ENCODE measurements at regions not wholly inside any gene's neighbourhood (a gene's known extent, or its start where the extent isn't known, plus 50 kb on each side); places are given as distances from the start of the nearest gene placed in this dataset.

- Histone ChIP-seq H4K91ac (ENCODE audit: low read depth, low read length) (no peak overlapping the region), H3K4me2 (ENCODE audit: low read length) (no peak overlapping the region), H2AFZ (ENCODE audit: insufficient read depth, low read length, poor library complexity) (no peak overlapping the region), H3K4ac (ENCODE audit: low read depth, low read length) (no peak overlapping the region), H4K8ac (ENCODE audit: low read depth, low read length) (no peak overlapping the region), H2BK5ac (ENCODE audit: low read depth, low read length, poor library complexity) (peak overlapping the region; percentile 46), H2BK120ac (ENCODE audit: insufficient read depth, low read length, poor library complexity) (peak overlapping the region; percentile 77), H3K27ac (ENCODE audit: low read depth, low read length) (no peak overlapping the region), H3K79me1 (ENCODE audit: low read length) (peaks cover 18% of the 10 kb centered on the region), H3K4me3 (ENCODE audit: low read depth, low read length) (no peak overlapping the region), H2BK12ac (ENCODE audit: low read length) (peak overlapping the region; percentile 90), H2AK5ac (ENCODE audit: low read length) (no peak overlapping the region), H3K27me3 (ENCODE audit: insufficient read depth, low read length) (no peaks in the 10 kb centered on the region), H3K9ac (ENCODE audit: low read length) (no peak overlapping the region), H3K14ac (ENCODE audit: low read length) (no peak overlapping the region), H3K79me2 (ENCODE audit: control insufficient read depth, insufficient read depth, low read length, poor library complexity) (peaks cover 5% of the 10 kb centered on the region), H3K18ac (ENCODE audit: low read length) (no peak overlapping the region), H3K23ac (ENCODE audit: low read length) (peak overlapping the region; percentile 95), H4K12ac (ENCODE audit: low read depth, low read length) (no peak overlapping the region), H3K9me3 (ENCODE audit: insufficient read depth, low read depth, low read length) (no peaks in the 10 kb centered on the region), H3K4me1 (ENCODE audit: control insufficient read depth in 1 of 2, insufficient read depth in 2 of 2, low read length in 2 of 2) (peaks cover 5 to 21% of the 10 kb centered on the region in 2 experiments), H3K36me3 (ENCODE audit: control insufficient read depth in 1 of 2, insufficient read depth in 2 of 2, low read length in 2 of 2) (no peaks in the 10 kb centered on the region)
- DNase-seq, result no peak
These were observed 114.7 kb downstream of the SOX4 start for GRCh38 chr6:21708320-21708580.

GRCh38 chr6:21710216-21710615, 116.7 kb downstream of the SOX4 start:
- peak overlapping the region; percentile 54 for H3K9ac ChIP-seq (ENCODE audit: low read length)
- peak overlapping the region; percentile 73 for H2BK5ac ChIP-seq (ENCODE audit: low read depth, low read length, poor library complexity)
- no peak overlapping the region for H3K23ac ChIP-seq (ENCODE audit: low read length)
- peak overlapping the region; percentile 48 for H4K8ac ChIP-seq (ENCODE audit: low read depth, low read length)
- H3K4me2 ChIP-seq (ENCODE audit: low read length), result peak overlapping the region; percentile 16
- no peak overlapping the region for H4K12ac ChIP-seq (ENCODE audit: low read depth, low read length)
- no peaks in the 10 kb centered on the region for H3K27me3 ChIP-seq (ENCODE audit: insufficient read depth, low read length)
- peak overlapping the region; percentile 40 for H3K18ac ChIP-seq (ENCODE audit: low read length)
- peak overlapping the region; percentile 98 for H3K27ac ChIP-seq (ENCODE audit: low read depth, low read length)
- H3K9me3 ChIP-seq (ENCODE audit: insufficient read depth, low read depth, low read length), result no peaks in the 10 kb centered on the region
- peaks cover 21% of the 10 kb centered on the region for H3K79me1 ChIP-seq (ENCODE audit: low read length)
- DNase-seq, result peak in 1 of 2 donors; percentile 20
- no peaks in the 10 kb centered on the region for H3K36me3 ChIP-seq (ENCODE audit: control insufficient read depth in 1 of 2, insufficient read depth in 2 of 2, low read length in 2 of 2)
- H2AFZ ChIP-seq (ENCODE audit: insufficient read depth, low read length, poor library complexity), result no peak overlapping the region
- H2AK5ac ChIP-seq (ENCODE audit: low read length), result peak overlapping the region; percentile 46
- peaks cover 5 to 21% of the 10 kb centered on the region in 2 experiments for H3K4me1 ChIP-seq (ENCODE audit: control insufficient read depth in 1 of 2, insufficient read depth in 2 of 2, low read length in 2 of 2)
- H2BK12ac ChIP-seq (ENCODE audit: low read length), result peak overlapping the region; percentile 76
- H3K4ac ChIP-seq (ENCODE audit: low read depth, low read length), result peak overlapping the region; percentile 35
- peaks cover 5% of the 10 kb centered on the region for H3K79me2 ChIP-seq (ENCODE audit: control insufficient read depth, insufficient read depth, low read length, poor library complexity)
- peak overlapping the region; percentile 91 for H4K91ac ChIP-seq (ENCODE audit: low read depth, low read length)
- no peak overlapping the region for H3K4me3 ChIP-seq (ENCODE audit: low read depth, low read length)
- H3K14ac ChIP-seq (ENCODE audit: low read length), result peak overlapping the region; percentile 87
- WGBS (ENCODE audit: extremely low coverage, insufficient coverage, insufficient read length), result no CpG with 5 or more reads among the region's 1 CpG
- peak overlapping the region; percentile 88 for H2BK120ac ChIP-seq (ENCODE audit: insufficient read depth, low read length, poor library complexity)

GRCh38 chr6:21710908-21711627, 117.5 kb downstream of the SOX4 start:
- H3K9ac ChIP-seq (ENCODE audit: low read length), result no peak overlapping the region
- no peaks in the 10 kb centered on the region for H3K9me3 ChIP-seq (ENCODE audit: insufficient read depth, low read depth, low read length)
- no peaks in the 10 kb centered on the region for H3K36me3 ChIP-seq (ENCODE audit: control insufficient read depth in 1 of 2, insufficient read depth in 2 of 2, low read length in 2 of 2)
- peak overlapping the region; percentile 98 for H3K27ac ChIP-seq (ENCODE audit: low read depth, low read length)
- DNase-seq, result peak; percentile 73 to 88
- peaks cover 23% of the 10 kb centered on the region for H3K79me1 ChIP-seq (ENCODE audit: low read length)
- no peak overlapping the region for H4K8ac ChIP-seq (ENCODE audit: low read depth, low read length)
- no peaks in the 10 kb centered on the region for H3K27me3 ChIP-seq (ENCODE audit: insufficient read depth, low read length)
- H3K4me1 ChIP-seq (ENCODE audit: control insufficient read depth in 1 of 2, insufficient read depth in 2 of 2, low read length in 2 of 2), result peaks cover 7 to 21% of the 10 kb centered on the region in 2 experiments
- no peak overlapping the region for H3K4ac ChIP-seq (ENCODE audit: low read depth, low read length)
- no peak overlapping the region for H3K23ac ChIP-seq (ENCODE audit: low read length)
- no peak overlapping the region for H2AK5ac ChIP-seq (ENCODE audit: low read length)
- peak overlapping the region; percentile 55 for H2BK5ac ChIP-seq (ENCODE audit: low read depth, low read length, poor library complexity)
- WGBS (ENCODE audit: extremely low coverage, insufficient coverage, insufficient read length), result no CpG with 5 or more reads among the region's 7 CpGs
- H3K4me3 ChIP-seq (ENCODE audit: low read depth, low read length), result no peak overlapping the region
- H4K12ac ChIP-seq (ENCODE audit: low read depth, low read length), result no peak overlapping the region
- no peak overlapping the region for H3K14ac ChIP-seq (ENCODE audit: low read length)
- no peak overlapping the region for H3K18ac ChIP-seq (ENCODE audit: low read length)
- no peak overlapping the region for H4K91ac ChIP-seq (ENCODE audit: low read depth, low read length)
- H2AFZ ChIP-seq (ENCODE audit: insufficient read depth, low read length, poor library complexity), result no peak overlapping the region
- peak overlapping the region; percentile 88 for H2BK120ac ChIP-seq (ENCODE audit: insufficient read depth, low read length, poor library complexity)
- peak overlapping the region; percentile 20 for H3K4me2 ChIP-seq (ENCODE audit: low read length)
- H3K79me2 ChIP-seq (ENCODE audit: control insufficient read depth, insufficient read depth, low read length, poor library complexity), result peaks cover 5% of the 10 kb centered on the region
- no peak overlapping the region for H2BK12ac ChIP-seq (ENCODE audit: low read length)

- peak in 1 of 2 donors; percentile 45 for DNase-seq
- no peak overlapping the region for H4K12ac ChIP-seq (ENCODE audit: low read depth, low read length)
- peak overlapping the region; percentile 98 for H2BK120ac ChIP-seq (ENCODE audit: insufficient read depth, low read length, poor library complexity)
- peak overlapping the region; percentile 91 for H3K14ac ChIP-seq (ENCODE audit: low read length)
- H3K18ac ChIP-seq (ENCODE audit: low read length), result peak overlapping the region; percentile 94
- peak overlapping the region; percentile 63 for H2AFZ ChIP-seq (ENCODE audit: insufficient read depth, low read length, poor library complexity)
- H3K27me3 ChIP-seq (ENCODE audit: insufficient read depth, low read length), result no peaks in the 10 kb centered on the region
- H4K8ac ChIP-seq (ENCODE audit: low read depth, low read length), result peak overlapping the region; percentile 85
- no peak overlapping the region for H3K4me3 ChIP-seq (ENCODE audit: low read depth, low read length)
- H4K91ac ChIP-seq (ENCODE audit: low read depth, low read length), result peak overlapping the region; percentile 98
- peak overlapping the region; percentile 58 for H3K27ac ChIP-seq (ENCODE audit: low read depth, low read length)
- H3K4me1 ChIP-seq (ENCODE audit: control insufficient read depth in 1 of 2, insufficient read depth in 2 of 2, low read length in 2 of 2), result peaks cover 8 to 21% of the 10 kb centered on the region in 2 experiments
- H3K4ac ChIP-seq (ENCODE audit: low read depth, low read length), result peak overlapping the region; percentile 71
- H2BK12ac ChIP-seq (ENCODE audit: low read length), result peak overlapping the region; percentile 98
- H3K9ac ChIP-seq (ENCODE audit: low read length), result no peak overlapping the region
- H3K79me2 ChIP-seq (ENCODE audit: control insufficient read depth, insufficient read depth, low read length, poor library complexity), result peaks cover 4% of the 10 kb centered on the region
- H2AK5ac ChIP-seq (ENCODE audit: low read length), result peak overlapping the region; percentile 92
- H3K79me1 ChIP-seq (ENCODE audit: low read length), result peaks cover 26% of the 10 kb centered on the region
- WGBS (ENCODE audit: extremely low coverage, insufficient coverage, insufficient read length), result no CpG with 5 or more reads among the region's 4 CpGs
- H3K9me3 ChIP-seq (ENCODE audit: insufficient read depth, low read depth, low read length), result no peaks in the 10 kb centered on the region
- no peak overlapping the region for H3K4me2 ChIP-seq (ENCODE audit: low read length)
- no peak overlapping the region for H3K23ac ChIP-seq (ENCODE audit: low read length)
- no peaks in the 10 kb centered on the region for H3K36me3 ChIP-seq (ENCODE audit: control insufficient read depth in 1 of 2, insufficient read depth in 2 of 2, low read length in 2 of 2)
- H2BK5ac ChIP-seq (ENCODE audit: low read depth, low read length, poor library complexity), result peak overlapping the region; percentile 97
These were observed 118.7 kb downstream of the SOX4 start for GRCh38 chr6:21712213-21712612.

Data from trophoblast cell (in vitro differentiated cells and primary cell).